GM12865 (cell line): ENCODE measurements at regions not wholly inside any gene's neighbourhood (a gene's known extent, or its start where the extent isn't known, plus 50 kb on each side); places are given as distances from the start of the nearest gene placed in this dataset.

Experiments used
- DNase-seq: peaks from one replicate; pipeline ENCODE4 v3.0.0; 2010; ENCODE audit warnings: low read depth
- H3K4me3 ChIP-seq: 2 replicates; pipeline ENCODE4 v1.5.1; 2011; ENCODE audit warnings: mild to moderate bottlenecking, low read depth, low read length, control low read depth
- CTCF ChIP-seq: IDR thresholded peaks from 2 replicates; pipeline ENCODE4 v1.5.1; 2011; ENCODE audit warnings: low read length, control low read depth, low read depth, inconsistent platforms; ENCODE audit not compliant: insufficient read depth; ENCODE audit errors: missing control alignments

- no peak for TF ChIP-seq CTCF
- no peak overlapping the region for H3K4me3 ChIP-seq
- no peak for DNase-seq
Measured at GRCh38 chr3:134085034-134085775, 55.5 kb upstream of the SLCO2A1 start.

- H3K4me3 ChIP-seq = no peak overlapping the region
- no peak for TF ChIP-seq CTCF
- no peak for DNase-seq
Measured at GRCh38 chr3:134084242-134084950, 54.7 kb upstream of the SLCO2A1 start.

- no peak overlapping the region for H3K4me3 ChIP-seq
- no peak for TF ChIP-seq CTCF
- DNase-seq = no peak
Measured at GRCh38 chr3:134083626-134084241, 54.0 kb upstream of the SLCO2A1 start.

GRCh38 chr3:134083008-134083407 lies 53.3 kb upstream of the SLCO2A1 start:
- no peak for TF ChIP-seq CTCF
- no peak for DNase-seq
- no peak overlapping the region for H3K4me3 ChIP-seq

GRCh38 chr3:134082582-134082981 lies 52.9 kb upstream of the SLCO2A1 start:
- DNase-seq = no peak
- no peak for TF ChIP-seq CTCF
- H3K4me3 ChIP-seq = no peak overlapping the region

- TF ChIP-seq CTCF = no peak
- no peak for DNase-seq
- no peak overlapping the region for H3K4me3 ChIP-seq
Measured at GRCh38 chr3:134081211-134081610, 51.5 kb upstream of the SLCO2A1 start.

- DNase-seq = no peak
- TF ChIP-seq CTCF = no peak
- no peak overlapping the region for H3K4me3 ChIP-seq
Measured at GRCh38 chr3:134080761-134081160, 51.0 kb upstream of the SLCO2A1 start.
